Activated CD4-positive, alpha-beta T cell treated with anti-CD3 and anti-CD28 coated beads, Interleukin-2, amount 50 U/mL, for 48 hours (primary cell): ENCODE measurements at regions not wholly inside any gene's neighbourhood (a gene's known extent, or its start where the extent isn't known, plus 50 kb on each side); places are given as distances from the start of the nearest gene placed in this dataset.
"Not testable (repeated sequence)": the region's sequence is repeated elsewhere in the genome, so short reads cannot be mapped to it uniquely, and the experiment has no call there.

Experiments
- DNase-seq, 2 experiments: peaks; one replicate each; pipeline ENCODE4 v3.0.0-alpha.2; 2020

DNA sequence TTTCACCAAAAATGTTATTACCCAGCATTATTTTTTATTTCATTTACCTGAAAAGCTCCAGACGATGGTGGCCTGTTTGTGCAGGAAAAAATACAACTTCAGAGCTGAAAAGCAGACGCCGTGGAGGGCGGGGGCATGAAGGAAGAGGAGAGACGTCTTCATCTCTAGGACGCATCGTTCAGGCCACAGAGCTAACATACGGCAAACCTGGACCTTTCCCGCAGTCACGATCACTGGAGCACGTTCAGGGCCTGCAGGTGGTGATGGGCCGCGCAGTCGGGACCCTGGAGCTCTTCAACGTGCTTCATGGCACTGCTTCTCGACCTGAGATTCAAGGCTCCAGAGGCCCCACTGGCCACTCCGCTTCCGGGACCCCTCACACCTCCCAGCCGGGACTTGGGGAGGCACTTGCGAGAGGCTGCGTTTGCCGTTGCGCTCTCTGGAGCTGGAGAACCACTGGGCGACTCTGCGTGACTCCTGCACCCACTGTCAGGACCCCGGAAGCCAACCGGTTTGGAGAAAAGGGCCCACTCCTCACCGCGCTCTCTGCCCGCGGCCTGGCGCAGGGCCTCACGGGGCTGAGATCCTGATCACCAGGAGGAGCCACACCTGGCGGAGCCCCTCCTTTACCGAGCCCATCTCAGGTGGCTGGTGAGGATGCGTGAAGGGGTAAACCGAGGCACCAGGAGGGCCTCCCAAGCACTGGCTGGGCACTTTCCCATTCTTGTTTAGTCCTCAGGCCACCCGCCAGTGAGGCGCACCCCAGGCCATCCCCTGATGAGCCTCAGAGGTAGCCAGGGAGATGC is 164.4 kb upstream of the AFDN start:
- DNase-seq = no peak

GRCh38 chr6:167662881-167663205 is 163.9 kb upstream of the AFDN start:
- no peak for DNase-seq

GRCh38 chr6:167663316-167663715 is 163.4 kb upstream of the AFDN start:
- no peak for DNase-seq

DNA sequence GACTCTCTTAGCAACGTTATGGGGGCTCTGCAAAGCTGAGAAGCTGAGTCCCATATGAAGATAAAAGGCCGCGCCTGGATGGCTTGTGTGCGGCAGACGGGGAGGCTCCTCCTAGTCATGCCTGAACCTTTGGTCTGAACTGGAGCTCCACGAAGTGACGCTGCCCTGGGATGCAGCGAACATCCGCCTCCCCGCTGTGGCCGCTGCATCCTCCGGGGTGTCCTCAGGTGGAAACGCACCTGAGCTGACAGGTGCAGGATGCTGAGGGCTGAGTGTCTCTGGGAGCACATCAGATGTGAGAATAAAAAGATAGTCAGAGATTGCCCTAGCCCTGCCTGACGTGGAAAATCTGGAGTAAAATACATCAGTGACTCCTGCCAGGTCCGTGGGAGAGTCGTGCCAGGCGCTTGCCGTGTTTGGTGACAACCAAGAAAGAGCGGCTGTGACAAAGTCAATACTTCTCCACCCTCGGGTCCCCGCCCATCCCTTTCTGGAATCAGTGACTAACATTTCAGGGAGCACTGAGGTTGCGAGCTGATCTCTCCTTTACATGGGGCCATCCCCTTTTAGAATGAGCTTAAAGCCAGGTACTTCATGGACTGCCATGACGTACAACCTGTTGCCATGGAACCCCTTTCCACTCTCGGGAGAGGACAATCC is 162.8 kb upstream of the AFDN start:
- DNase-seq = no peak

- no peak for DNase-seq
Observed at GRCh38 chr6:167664678-167665660, 161.7 kb upstream of the AFDN start.

DNA sequence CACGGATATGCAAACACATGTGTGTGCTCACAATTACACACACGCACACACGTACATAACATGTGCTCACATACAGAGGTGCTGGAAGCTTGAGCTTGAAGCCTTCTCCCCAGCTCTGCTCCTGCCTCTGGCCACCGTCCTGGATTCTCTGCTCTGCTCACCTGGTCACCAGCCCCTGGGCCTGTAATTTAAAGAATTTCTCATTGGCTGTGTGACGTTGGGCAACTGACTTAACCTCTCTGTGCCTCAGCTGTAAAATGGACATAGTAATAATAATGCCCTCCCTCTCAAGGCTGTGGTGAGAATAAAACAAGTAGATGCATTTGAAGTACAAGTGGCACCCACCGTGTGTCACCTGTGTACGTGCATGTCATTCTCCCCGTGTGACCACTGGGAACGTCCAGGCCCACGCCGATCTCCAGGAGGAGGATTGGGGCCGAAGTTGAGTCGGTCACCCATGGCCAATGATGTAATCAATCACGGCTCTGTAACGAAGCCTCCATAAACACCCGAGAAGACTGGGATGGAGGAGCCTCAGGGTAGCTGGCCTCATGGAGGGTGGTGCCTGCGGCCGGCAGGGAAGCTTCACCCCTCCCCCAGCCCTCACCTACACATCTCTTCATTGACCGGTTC is 160.9 kb upstream of the AFDN start:
- no peak for DNase-seq

- DNase-seq = no peak
Observed at GRCh38 chr6:167666571-167667203, 160.0 kb upstream of the AFDN start.

GRCh38 chr6:167667204-167668018 is 159.3 kb upstream of the AFDN start:
- DNase-seq = no peak

DNA sequence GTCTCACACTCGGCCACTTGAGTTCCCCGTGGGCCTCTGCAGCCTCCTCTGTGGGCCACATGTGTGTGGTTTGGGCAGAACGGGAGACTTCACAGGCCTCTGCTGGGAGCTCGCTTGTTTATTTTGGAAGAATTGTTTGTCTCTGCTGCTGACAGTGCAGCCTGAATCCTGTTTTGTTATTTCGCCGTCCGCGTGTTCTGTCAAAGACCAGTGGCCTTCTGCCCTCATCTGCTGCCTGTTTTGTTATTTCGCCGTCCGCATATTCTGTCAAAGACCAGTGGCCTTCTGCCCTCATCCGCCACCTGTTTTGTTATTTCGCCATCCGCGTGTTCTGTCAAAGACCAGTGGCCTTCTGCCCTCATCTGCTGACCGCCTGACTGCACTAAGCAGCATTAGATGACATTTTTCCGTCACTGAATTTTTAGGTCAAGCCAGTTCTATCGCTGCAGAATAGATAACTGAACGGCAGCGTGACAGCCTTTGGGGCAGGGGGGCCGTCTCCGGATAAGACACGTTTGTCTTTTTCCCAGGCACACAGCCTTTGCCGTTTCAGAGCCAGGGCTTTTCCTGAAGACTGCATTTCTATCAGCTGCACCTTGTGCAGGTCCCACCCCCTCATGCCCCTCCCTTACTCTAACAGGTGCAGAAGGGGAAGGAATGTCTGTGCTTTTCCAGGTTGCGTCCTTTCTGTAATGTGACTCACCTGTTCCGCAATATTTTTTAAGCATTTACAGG is 158.5 kb upstream of the AFDN start:
- no peak for DNase-seq

DNA sequence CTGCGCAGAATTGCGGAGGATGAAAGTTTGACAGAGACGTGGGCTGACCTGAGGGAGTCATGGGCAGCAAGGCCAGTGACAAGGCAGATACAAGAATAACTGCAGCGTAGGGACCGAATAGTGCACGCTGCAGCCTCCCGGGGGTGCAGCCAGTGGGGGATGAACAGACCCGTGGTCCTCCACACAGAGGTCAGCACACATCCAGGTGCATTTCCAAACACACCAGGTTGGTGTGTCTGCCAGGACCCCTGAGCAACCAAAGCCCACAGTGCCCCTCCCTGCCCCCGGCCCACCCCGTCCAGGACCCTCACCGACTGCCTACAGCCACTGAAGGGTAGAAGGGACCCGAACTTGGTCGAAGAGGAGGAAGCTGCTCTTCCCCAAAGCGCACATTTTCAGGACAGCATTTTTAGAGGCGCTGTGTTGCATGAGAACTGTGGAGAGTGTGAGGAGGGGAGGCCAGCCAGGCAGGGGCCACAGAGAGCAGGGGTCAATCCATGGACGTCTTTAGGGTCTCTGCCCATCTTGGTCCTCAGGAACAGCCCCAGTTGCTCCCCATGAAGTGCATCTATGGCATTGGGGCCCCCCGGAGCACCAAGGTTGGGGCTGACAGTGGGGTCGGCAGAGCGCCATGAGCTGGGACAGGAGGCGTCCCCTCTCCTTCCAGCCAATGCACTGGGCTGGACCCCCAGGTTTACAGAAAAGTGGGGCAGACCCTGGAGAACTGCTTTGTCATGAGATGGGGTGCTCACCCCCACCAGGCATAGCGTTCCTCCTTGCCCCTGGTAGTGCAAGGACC is 157.8 kb upstream of the AFDN start:
- no peak for DNase-seq

- DNase-seq = no peak
Observed at GRCh38 chr6:167669553-167669849, 157.2 kb upstream of the AFDN start.

DNA sequence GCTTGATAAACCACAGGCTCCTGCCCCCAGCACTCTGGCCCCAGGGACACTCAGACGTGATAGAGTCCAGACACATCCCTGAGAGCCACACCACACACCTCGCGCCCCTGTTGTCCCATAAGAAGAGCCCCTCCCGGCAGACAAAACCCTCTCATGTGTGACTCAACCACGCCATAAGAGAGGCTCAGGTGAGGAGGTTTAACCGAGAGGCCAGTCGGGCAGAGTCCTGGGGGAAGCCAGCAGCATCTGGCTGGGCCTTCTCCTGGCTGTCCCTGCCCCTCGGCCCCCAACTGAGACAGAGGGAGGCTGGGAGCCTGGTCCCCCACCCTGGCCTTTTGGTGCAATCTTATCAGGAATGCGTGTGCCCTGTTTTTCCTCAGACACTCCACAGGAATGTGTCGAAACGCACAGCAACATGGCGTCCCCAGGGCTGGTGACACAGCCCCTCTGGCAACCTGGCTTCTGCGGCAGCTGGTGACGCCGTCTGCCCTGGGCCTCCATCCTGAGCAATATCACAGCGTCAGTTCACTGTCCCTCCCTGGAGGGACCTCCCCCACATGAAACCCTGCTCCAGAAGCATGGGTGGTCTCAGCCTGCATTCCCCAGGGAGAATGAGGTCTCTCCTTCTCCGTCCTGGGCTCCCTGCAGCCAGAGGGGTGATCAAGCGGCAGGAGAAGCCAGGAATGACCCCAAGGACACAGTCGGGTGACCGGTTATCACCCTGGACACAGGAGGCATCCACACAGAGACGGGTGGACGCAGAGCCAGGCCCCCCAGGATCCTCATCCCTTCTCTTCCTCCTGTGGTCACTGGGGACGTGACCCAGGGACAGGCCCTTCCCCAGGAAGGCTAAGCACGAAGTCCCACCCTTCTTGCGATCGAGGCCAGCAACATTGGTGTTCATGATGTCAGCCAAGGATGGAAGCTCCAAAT is 156.6 kb upstream of the AFDN start:
- no peak for DNase-seq

DNA sequence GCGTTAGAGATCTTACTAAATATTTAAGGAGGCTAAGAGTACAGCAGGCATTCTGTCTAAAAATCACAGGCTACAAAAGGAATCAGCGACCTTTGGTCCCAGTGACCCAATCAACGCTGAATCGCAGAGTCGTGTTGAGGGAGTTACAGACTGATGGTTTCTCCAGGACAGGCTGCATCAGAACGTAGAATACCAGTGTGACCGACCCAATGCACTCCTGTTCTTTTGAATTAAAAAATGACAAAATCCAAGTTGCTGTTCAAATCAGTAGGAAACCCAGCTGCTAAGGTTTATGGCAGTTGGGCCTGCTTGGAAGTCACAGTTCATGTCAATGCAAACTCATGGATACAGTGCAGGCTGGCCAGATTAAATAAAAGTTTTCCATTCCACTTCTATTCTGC is 155.8 kb upstream of the AFDN start:
- no peak for DNase-seq

GRCh38 chr6:167671379-167671976 is 155.2 kb upstream of the AFDN start:
- DNase-seq = not testable (repeated sequence)

DNA sequence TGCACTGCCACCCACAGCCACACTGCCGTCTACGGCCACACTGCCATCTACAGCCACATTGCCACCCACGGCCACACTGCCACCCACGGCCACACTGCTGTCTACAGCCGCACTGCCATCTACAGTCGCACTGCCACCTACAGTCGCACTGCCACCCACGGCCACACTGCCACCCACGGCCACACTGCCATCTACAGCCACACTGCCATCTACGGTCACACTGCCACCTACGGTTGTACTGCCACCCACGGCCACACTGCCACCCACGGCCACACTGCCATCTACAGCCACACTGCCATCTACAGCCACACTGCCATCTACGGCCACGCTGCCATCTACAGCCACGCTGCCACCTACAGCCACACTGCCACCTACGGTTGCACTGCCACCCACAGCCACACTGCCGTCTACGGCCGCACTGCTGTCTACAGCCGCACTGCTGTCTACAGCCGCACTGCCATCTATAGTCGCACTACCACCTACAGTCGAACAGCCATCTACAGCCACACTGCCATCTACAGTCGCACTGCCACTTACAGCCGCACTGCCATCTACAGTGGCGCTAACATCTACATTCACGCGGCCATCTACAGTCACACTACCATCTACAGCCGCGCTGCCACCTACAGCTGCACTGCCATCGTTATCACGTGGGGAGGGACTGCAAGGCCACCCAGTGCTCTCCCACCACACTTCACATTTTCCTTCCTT is 154.6 kb upstream of the AFDN start:
- no peak for DNase-seq

DNA sequence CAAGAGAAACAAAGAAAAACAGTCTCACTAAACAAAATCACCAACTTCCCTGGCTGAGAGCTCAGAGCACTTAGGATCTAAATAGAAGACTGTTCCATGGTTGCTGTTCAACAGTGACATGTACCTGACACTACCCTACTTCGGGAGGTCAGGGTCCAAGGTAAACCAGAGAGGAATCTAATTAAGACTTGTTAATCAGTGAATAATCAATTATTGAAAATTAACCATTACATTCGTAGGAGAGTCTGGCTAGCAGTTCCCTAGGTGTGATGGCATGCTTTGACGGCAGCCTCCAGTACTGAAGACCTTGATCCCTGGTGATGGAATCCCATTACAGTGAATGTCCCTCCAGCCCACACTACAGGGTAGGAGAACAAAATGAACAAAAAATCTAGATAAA is 154.0 kb upstream of the AFDN start:
- no peak for DNase-seq

DNA sequence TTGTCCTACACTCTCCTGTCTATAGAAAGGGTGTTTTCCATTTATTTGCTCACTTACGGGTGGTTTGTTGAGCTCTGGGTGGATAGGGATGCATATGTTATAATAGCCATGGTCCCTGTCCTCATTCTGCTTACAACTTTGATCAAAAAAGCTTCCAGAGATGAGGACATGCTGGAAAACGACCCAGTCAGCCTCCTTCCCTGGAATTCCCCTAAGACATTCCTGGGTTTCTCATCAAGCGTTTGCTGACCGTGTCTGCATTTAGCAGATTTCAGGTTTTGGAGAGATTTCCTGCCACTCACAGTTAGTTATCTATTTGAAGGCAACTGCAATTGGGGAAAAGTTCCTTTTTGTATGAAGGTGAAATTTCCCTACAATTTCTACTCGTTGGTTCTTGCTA is 152.8 kb upstream of the AFDN start:
- DNase-seq = no peak

DNA sequence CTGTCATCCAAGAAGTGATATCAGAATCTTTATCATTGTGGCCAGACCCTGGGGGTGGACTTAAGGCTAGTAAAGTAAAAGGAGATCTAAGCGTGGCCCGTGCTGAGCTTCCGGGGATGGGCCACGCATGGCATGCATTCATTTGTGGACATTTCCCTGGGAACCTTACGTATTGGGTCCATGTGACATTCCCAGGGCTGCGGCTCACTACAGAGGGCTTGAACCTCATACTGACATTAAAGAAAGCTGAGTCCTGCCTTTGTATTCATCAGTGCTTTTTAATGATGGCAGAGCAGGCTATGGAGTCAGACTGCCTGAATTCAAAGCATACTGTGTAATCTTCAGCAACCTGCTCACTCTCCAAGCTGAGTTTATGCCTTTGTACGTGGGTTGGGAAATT is 152.2 kb upstream of the AFDN start:
- no peak for DNase-seq
